ENCODE measurements at regions not wholly inside any gene's neighbourhood (a gene's known extent, or its start where the extent isn't known, plus 50 kb on each side); places are given as distances from the start of the nearest gene placed in this dataset.

- TF ChIP-seq TAF1 (IDR thresholded peaks at IDR 0.05; ENCODE audit: low read depth) (no peak), CEBPB (IDR thresholded peaks at IDR 0.05) (no peak), REST (IDR thresholded peaks at IDR 0.05; ENCODE audit: low read depth) (no peak), YY1 (IDR thresholded peaks at IDR 0.05; ENCODE audit: low read depth) (no peak), EGR1 (IDR thresholded peaks at IDR 0.05) (no peak), EP300 (IDR thresholded peaks at IDR 0.05; ENCODE audit: borderline replicate concordance) (no peak), TEAD4 (IDR thresholded peaks at IDR 0.05) (no peak)
- TF ChIP-seq, protein P1, sequence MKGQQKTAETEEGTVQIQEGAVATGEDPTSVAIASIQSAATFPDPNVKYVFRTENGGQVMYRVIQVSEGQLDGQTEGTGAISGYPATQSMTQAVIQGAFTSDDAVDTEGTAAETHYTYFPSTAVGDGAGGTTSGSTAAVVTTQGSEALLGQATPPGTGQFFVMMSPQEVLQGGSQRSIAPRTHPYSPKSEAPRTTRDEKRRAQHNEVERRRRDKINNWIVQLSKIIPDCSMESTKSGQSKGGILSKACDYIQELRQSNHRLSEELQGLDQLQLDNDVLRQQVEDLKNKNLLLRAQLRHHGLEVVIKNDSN (IDR thresholded peaks at IDR 0.05), result no peak
Observed at GRCh38 chr2:198325359-198325758, 521.0 kb downstream of the PLCL1 start.

Data from Ishikawa (cell line).